Naive thymus-derived CD8-positive, alpha-beta T cell (primary cell): ENCODE measurements at regions not wholly inside any gene's neighbourhood (a gene's known extent, or its start where the extent isn't known, plus 50 kb on each side); places are given as distances from the start of the nearest gene placed in this dataset.

Experiments
- ATAC-seq, 2 donors: fragments of 150-1000 bp; cut with Tn5 transposase in 1 of 2; sonication (Bioruptor Pico), chemical (Tn5 transposase) in 1 of 2; 1 replicate in 1 of 2; 2 replicates in 1 of 2; pipeline ENCODE4 v1.10.0; 2021; ENCODE audit warnings: mild to moderate bottlenecking in 2 of 2, moderate library complexity in 2 of 2
- POLR2A ChIA-PET: fragments of 350-600 bp; sonication (Branson Sonifier 250); formaldehyde crosslinking; loops from one replicate; lab custom pipeline; 2021; ENCODE audit warnings: antibody characterized with exemption; lab: Charles Lee
- DNase-seq, 10 donors: peaks; one replicate each; pipeline versions ENCODE4 v3.0.0 to v3.0.0-alpha.2; 2020 to 2022
- H3K27ac Mint-ChIP-seq, 10 donors: one replicate each; pipeline ENCODE4 v1.8.0; 2020 to 2022; ENCODE audit warnings: mild to moderate bottlenecking in 10 of 10, mixed read lengths in 10 of 10, moderate library complexity in 4 of 10, inconsistent platforms in 1 of 10
- H3K27me3 Mint-ChIP-seq, 5 donors: one replicate each; pipeline ENCODE4 v1.8.0; 2021 to 2022; ENCODE audit warnings: mixed read lengths in 5 of 5
- H3K36me3 Mint-ChIP-seq, 3 donors: one replicate each; pipeline ENCODE4 v1.8.0; 2020 to 2022; ENCODE audit warnings: mixed read lengths in 3 of 3, mild to moderate bottlenecking in 2 of 3, inconsistent platforms in 1 of 3
- H3K4me1 Mint-ChIP-seq, 4 donors: one replicate each; pipeline ENCODE4 v1.8.0; 2021 to 2022; ENCODE audit warnings: mixed read lengths in 4 of 4
- H3K4me3 Mint-ChIP-seq, 10 donors: one replicate each; pipeline ENCODE4 v1.8.0; 2020 to 2022; ENCODE audit warnings: mild to moderate bottlenecking in 10 of 10, mixed read lengths in 10 of 10, moderate library complexity in 6 of 10, inconsistent platforms in 1 of 10
- H3K9me3 Mint-ChIP-seq, 9 donors: one replicate each; pipeline ENCODE4 v1.8.0; 2020 to 2022; ENCODE audit warnings: mixed read lengths in 9 of 9, mild to moderate bottlenecking in 3 of 9, inconsistent platforms in 1 of 9, moderate library complexity in 1 of 9

DNA sequence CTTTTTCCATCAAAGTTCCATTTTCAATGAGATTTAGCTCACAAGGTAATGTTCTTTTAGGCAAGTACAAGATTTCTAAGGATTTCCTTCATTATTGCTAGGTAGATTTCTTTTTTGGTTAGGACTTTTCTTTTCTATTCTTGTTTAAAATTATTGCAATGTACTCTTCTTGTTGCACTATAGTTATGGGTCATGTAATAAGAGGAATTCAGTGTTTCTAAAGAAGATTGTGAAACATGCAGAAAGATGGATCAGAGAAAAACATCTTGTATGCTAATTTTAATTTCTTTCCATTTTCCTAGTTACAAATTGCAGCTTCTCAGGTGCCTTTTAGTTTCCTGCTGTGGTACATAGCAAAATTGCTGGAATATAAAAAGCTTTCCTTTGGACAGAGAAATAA is 56.1 kb downstream of the BTG1 start:
- Mint-ChIP-seq H3K4me1 (peaks cover 21 to 51% (median 50%) of the 10 kb centered on the region in 4 donors), H3K27ac (peak overlapping the region in 5 of 10 donors; percentile 3 to 63 (median 22))
- ATAC-seq, result no peak

DNA sequence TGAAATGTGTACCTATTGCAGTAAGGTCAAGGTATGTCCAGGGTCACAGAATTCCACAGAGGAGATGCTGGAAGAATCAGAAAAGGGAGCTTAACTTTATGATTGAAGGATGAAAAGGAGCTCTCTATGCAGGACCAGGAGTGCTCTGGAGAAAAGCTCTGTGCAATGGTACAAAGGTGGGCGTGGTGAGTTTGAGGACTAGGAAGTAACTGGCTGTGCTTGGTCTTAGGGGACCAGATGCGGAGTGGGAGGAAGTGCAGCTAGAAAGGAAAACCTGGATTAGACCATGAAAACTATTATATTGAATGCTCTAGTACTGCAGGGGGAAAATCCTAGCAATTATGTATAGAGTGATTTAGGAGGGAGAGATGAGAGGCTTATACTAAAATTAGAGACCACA is 56.8 kb downstream of the BTG1 start:
- POLR2A ChIA-PET, result interaction anchor here (0.7 to 1.2 kb wide), 3 partner anchors 15 to 58 kb away, joined by 3 to 4 read pairs (median 4); no protein-coding TSS in a partner anchor
- Mint-ChIP-seq H3K27me3 (no peaks in the 10 kb centered on the region), H3K36me3 (peaks cover 0 to 5% (median 0%) of the 10 kb centered on the region in 3 donors), H3K4me1 (peaks cover 21 to 49% (median 47%) of the 10 kb centered on the region in 4 donors), H3K9me3 (peaks cover 0 to 3% (median 0%) of the 10 kb centered on the region in 9 donors), H3K4me3 (peak overlapping the region in 9 of 10 donors; percentile 8 to 68 (median 48)), H3K27ac (peak overlapping the region in 8 of 10 donors; percentile 18 to 76 (median 40))
- no peak for DNase-seq
- peak; percentile 21 to 33 for ATAC-seq

More for the DNA sequence above, 56.1 kb downstream of the BTG1 start:
- H3K36me3 Mint-ChIP-seq, result peaks cover 0 to 5% (median 0%) of the 10 kb centered on the region in 3 donors
- DNase-seq, result no peak
- H3K4me3 Mint-ChIP-seq, result peak overlapping the region in 5 of 10 donors; percentile 6 to 37 (median 16)
- H3K27me3 Mint-ChIP-seq, result no peaks in the 10 kb centered on the region
- POLR2A ChIA-PET, result interaction anchor here (1.2 kb wide), 1 partner anchor 15 kb away, joined by 4 read pairs; no protein-coding TSS in a partner anchor
- peaks cover 0 to 3% (median 0%) of the 10 kb centered on the region in 9 donors for H3K9me3 Mint-ChIP-seq

DNA sequence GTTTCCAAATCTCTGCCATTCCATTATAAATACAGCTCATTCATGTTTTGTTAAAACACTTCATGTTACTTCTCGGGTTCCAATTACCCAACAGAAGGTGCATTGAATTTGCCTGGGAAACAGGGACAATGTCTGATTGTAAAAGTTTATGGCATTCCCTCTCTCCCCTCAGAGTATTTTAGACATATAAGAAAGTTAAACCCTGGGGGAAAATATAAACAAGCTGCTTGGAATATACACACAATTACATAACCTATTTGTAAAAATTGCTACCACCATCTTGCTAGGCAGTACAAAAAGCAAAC is 60.0 kb downstream of the BTG1 start:
- peaks cover 28 to 55% (median 46%) of the 10 kb centered on the region in 4 donors for H3K4me1 Mint-ChIP-seq
- ATAC-seq (no peak), DNase-seq (no peak)
- POLR2A ChIA-PET, result interaction anchor here (0.6 to 2.1 kb wide), 5 partner anchors 8 to 55 kb away, joined by 3 to 5 read pairs (median 3); no protein-coding TSS in a partner anchor
- H3K27ac Mint-ChIP-seq, result peak overlapping the region in 1 of 10 donors; percentile 52
- no peak overlapping the region for H3K4me3 Mint-ChIP-seq
- H3K27me3 Mint-ChIP-seq, result no peaks in the 10 kb centered on the region
- H3K9me3 Mint-ChIP-seq, result no peaks in the 10 kb centered on the region
- peaks cover 0 to 3% (median 0%) of the 10 kb centered on the region in 3 donors for H3K36me3 Mint-ChIP-seq

DNA sequence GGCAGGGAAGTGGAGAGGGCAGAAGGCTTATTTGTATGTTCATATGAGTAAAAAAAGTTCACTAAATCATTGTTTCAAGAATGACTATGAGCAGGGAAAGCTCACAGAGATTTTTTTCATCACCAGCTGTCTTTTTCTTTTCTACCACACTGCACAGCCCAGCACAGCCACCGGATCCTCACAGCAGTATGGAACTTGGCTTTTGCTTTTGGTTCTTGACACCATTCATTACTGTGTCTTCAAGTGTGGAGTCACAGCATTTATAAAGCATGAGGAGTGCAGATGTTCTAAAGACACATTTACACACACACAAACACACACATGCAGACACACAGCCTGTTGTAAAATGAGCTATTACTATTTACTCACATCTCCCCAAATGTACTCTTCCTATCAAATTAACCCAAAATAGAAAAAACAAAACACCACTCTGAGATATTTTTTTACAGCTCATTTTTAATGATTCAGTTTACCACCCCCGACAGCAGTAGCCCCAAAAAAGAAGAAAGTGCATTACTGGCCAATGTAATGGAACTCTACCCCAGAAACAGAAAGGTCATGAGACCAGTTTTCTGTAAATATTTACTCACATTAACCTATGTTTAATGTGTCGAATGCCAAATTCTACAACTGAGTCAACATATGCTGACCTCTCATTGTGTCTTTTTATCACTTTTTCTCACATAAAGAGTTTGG is 60.5 kb downstream of the BTG1 start:
- ATAC-seq, result peak; percentile 28 to 47
- Mint-ChIP-seq H3K27me3 (no peaks in the 10 kb centered on the region), H3K4me1 (peaks cover 32 to 55% (median 48%) of the 10 kb centered on the region in 4 donors), H3K4me3 (peak overlapping the region in 2 of 10 donors; percentile 49 to 57), H3K9me3 (no peaks in the 10 kb centered on the region), H3K36me3 (peaks cover 0 to 2% (median 0%) of the 10 kb centered on the region in 3 donors), H3K27ac (peak overlapping the region in 2 of 10 donors; percentile 2 to 52)
- DNase-seq, result no peak
- POLR2A ChIA-PET, result interaction anchor here (0.6 to 2.1 kb wide), 6 partner anchors 9 to 55 kb away, joined by 3 to 5 read pairs (median 3); no protein-coding TSS in a partner anchor

DNA sequence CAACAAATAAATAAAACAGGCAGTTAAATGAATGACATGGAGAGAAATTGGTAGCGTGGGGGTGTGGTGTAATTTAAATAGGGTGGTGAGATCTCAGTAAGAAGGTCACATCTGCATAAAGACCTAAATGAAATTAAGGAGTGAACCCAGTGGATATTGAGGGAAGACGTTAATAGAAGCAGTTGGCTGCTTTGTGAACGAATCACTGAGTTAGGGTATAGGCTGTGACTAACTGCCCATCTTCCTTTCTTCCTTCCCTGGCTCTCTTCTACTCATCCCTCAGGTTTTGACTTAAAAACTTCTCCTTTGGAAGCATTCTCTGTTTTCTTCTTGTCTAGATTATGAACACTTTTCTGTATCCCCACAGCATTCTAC is 64.7 kb downstream of the BTG1 start:
- H3K27ac Mint-ChIP-seq, result peak overlapping the region; percentile 74 to 93 (median 88)
- H3K9me3 Mint-ChIP-seq, result peaks cover 0 to 3% (median 0%) of the 10 kb centered on the region in 9 donors
- H3K4me3 Mint-ChIP-seq, result peak overlapping the region; percentile 51 to 79 (median 72)
- DNase-seq, result no peak
- no peak for ATAC-seq
- peaks cover 30 to 76% (median 70%) of the 10 kb centered on the region in 4 donors for H3K4me1 Mint-ChIP-seq
- no peaks in the 10 kb centered on the region for H3K27me3 Mint-ChIP-seq
- POLR2A ChIA-PET, result no interaction called here
- peaks cover 0 to 5% (median 0%) of the 10 kb centered on the region in 3 donors for H3K36me3 Mint-ChIP-seq

DNA sequence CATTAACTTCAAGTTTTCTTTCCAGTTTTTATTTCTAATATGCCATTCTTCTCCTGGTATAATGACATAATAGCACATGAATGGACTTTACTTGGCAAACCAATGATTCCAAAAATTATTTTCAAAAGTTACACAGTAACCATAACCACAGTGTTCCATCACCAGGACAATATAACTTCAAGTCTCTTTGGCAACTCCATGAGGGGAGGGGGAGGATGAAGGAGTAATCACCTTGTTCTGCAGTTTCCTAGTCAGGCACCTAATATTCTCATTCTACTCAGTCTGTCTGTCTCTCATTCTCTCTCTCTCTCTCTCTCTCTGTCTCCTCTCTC is 66.6 kb downstream of the BTG1 start:
- DNase-seq (no peak), ATAC-seq (peak in 1 of 2 donors; percentile 16)
- Mint-ChIP-seq H3K36me3 (peaks cover 0 to 4% (median 0%) of the 10 kb centered on the region in 3 donors), H3K4me1 (peaks cover 28 to 79% (median 71%) of the 10 kb centered on the region in 4 donors), H3K4me3 (peak overlapping the region in 8 of 10 donors; percentile 0 to 73 (median 56)), H3K27ac (peak overlapping the region; percentile 56 to 95 (median 82)), H3K9me3 (peaks cover 0 to 3% (median 0%) of the 10 kb centered on the region in 9 donors), H3K27me3 (no peaks in the 10 kb centered on the region)
- POLR2A ChIA-PET, result no interaction called here

DNA sequence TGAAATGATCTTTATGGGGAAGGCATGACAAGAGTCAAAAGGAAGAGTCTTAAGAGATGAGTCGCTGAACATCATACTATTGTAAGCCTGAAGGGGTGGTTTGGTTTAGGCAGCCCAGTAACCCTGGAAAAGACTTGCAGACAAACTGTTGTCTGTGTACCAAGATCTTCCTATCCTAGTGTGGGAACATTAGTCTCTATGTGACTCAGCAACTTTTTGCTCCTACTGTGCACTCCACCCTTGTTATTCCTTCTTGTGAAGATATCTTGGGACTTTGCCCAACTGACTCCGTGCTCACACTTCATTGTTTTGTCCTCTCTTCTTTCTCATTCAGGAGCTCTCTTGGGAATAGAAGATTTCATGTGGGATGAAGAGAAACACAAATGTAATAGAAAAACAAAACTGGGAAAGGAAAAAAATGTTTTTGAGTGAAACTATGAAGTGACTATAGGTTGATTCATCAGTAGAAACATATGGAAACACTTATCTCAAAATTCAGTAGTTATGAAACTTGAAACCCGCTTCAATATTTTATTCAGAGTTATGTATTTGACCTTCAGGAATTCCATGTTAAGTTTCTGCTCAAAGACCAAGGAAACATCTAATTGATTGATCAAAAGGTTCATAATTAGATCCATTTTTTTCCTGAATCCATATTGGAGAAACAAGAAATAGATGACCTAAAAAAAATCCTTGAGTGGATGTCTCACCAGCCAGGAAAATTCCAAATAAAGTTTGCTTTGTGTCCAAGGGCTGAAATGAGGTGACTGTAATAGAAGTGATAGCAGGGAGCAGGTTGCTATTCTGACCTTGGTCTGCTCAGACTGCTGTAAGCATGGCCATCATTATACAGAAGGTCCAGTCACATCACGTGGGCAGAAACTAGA is 67.2 kb downstream of the BTG1 start:
- ATAC-seq (no peak), DNase-seq (no peak)
- Mint-ChIP-seq H3K4me1 (peaks cover 28 to 73% (median 72%) of the 10 kb centered on the region in 4 donors), H3K27me3 (no peaks in the 10 kb centered on the region), H3K36me3 (peaks cover 0 to 4% (median 0%) of the 10 kb centered on the region in 3 donors), H3K4me3 (peak overlapping the region in 3 of 10 donors; percentile 6 to 49 (median 44)), H3K27ac (peak overlapping the region; percentile 61 to 95 (median 82)), H3K9me3 (peaks cover 0 to 3% (median 0%) of the 10 kb centered on the region in 9 donors)
- POLR2A ChIA-PET, result interaction anchor here (0.6 to 1.3 kb wide), 4 partner anchors 9 to 44 kb away, joined by 3 to 4 read pairs (median 4); no protein-coding TSS in a partner anchor

DNA sequence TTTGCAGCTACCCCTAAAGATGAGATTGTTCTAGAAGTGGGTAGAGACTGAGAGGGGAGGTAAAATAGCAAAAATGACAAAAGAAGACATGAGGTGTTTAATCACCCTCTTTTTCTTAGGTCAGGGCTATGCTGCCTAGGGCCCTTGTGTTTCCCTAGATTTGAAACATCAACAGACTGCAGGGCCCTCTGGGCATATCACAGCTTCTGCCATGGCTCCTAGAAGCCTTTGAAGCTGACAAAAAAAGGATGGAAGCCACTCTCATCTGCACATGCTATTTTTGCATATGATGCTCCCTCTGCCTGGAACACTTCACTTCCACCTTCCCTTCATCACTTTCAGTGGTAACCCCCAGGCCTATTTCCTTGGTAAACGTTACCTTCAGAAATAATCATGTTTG is 68.1 kb downstream of the BTG1 start:
- Mint-ChIP-seq H3K27me3 (no peaks in the 10 kb centered on the region), H3K4me3 (peak overlapping the region in 1 of 10 donors; percentile 57), H3K9me3 (peaks cover 0 to 3% (median 0%) of the 10 kb centered on the region in 9 donors), H3K4me1 (peaks cover 28 to 76% (median 74%) of the 10 kb centered on the region in 4 donors), H3K27ac (peak overlapping the region in 7 of 10 donors; percentile 4 to 90 (median 53)), H3K36me3 (peaks cover 0 to 7% (median 0%) of the 10 kb centered on the region in 3 donors)
- ATAC-seq (no peak), DNase-seq (no peak)
- POLR2A ChIA-PET, result interaction anchor here (0.7 to 1.4 kb wide), 4 partner anchors 9 to 52 kb away, joined by 3 to 4 read pairs (median 4); no protein-coding TSS in a partner anchor

DNA sequence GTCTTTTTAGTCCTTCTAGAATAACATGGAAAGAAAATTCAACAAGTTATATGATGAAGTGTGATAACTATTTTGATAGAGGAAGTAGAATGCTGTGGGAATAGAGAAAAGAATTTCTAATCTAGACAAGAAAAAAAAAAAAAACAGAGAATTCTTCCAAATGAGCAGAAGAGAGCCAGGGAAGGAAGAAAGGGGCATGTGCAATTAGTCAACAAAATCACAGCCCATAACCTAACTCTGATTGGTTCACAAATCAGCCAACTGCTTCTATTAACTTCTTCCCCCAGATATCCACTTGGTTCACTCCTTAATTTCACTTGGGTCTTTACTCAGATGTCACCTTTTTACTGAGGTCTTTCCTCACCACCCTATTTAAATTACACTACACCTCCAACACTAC is 69.5 kb downstream of the BTG1 start:
- POLR2A ChIA-PET, result interaction anchor here (0.8 kb wide), 1 partner anchor 22 kb away, joined by 3 read pairs; no protein-coding TSS in a partner anchor
- DNase-seq, result no peak
- peaks cover 0 to 4% (median 0%) of the 10 kb centered on the region in 9 donors for H3K9me3 Mint-ChIP-seq
- H3K4me3 Mint-ChIP-seq, result peak overlapping the region in 3 of 10 donors; percentile 3 to 26 (median 4)
- H3K36me3 Mint-ChIP-seq, result peaks cover 0 to 7% (median 0%) of the 10 kb centered on the region in 3 donors
- no peaks in the 10 kb centered on the region for H3K27me3 Mint-ChIP-seq
- ATAC-seq, result no peak
- peaks cover 23 to 70% (median 64%) of the 10 kb centered on the region in 4 donors for H3K4me1 Mint-ChIP-seq
- peak overlapping the region in 5 of 10 donors; percentile 20 to 73 (median 42) for H3K27ac Mint-ChIP-seq

DNA sequence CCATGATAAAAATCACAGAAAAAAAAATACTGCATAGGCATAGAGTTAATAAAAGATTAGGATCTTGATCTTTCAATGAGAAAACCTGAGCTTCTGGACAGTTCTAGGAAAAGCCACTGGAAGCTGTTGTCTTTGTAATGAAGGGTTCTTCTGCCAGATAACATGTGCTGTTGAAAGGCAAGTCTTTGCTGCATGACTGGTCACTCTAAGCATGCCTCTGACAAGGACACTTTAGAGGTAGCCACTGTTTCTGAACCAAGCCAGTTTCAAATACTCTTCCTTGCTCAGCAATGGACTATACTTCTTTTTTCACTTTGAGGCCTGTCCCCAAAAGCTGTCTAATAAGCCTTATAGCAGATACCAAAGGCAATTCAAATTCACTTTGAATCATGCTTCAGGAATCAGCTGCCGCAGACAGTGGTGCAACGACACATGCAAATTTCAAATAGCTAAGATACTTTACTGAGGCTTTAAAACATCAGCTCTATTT is 70.2 kb downstream of the BTG1 start:
- Mint-ChIP-seq H3K36me3 (peaks cover 0 to 8% (median 0%) of the 10 kb centered on the region in 3 donors), H3K4me1 (peaks cover 18 to 64% (median 58%) of the 10 kb centered on the region in 4 donors), H3K27ac (peak overlapping the region in 3 of 10 donors; percentile 33 to 42 (median 42)), H3K27me3 (no peaks in the 10 kb centered on the region), H3K4me3 (peak overlapping the region in 1 of 10 donors; percentile 26), H3K9me3 (peaks cover 0 to 4% (median 0%) of the 10 kb centered on the region in 9 donors)
- ATAC-seq, result no peak
- DNase-seq, result no peak
- POLR2A ChIA-PET, result interaction anchor here (0.8 to 2.1 kb wide), 3 partner anchors 10 to 35 kb away, joined by 3 to 6 read pairs (median 5); no protein-coding TSS in a partner anchor

DNA sequence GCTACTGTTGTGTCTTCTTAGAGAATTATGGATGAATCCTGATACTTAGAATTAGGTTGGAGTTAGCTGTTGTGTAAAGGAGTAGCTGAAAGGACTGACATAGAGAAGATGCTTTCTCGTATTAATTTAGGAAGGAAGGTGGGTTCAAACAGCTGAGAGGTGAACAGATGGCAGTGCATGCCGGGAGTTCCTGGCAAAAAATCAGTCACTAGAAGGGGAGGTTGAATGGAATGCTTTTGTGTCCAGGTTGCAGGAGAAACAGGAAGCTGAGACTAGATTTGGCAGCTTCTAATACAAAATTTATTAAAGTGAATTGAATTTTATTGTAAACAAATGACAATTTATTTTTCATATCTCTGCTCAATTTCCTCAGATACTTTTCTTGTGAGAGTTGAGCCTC is 70.8 kb downstream of the BTG1 start:
- Mint-ChIP-seq H3K4me3 (peak overlapping the region in 1 of 10 donors; percentile 75), H3K4me1 (peaks cover 18 to 63% (median 56%) of the 10 kb centered on the region in 4 donors), H3K9me3 (peaks cover 0 to 5% (median 0%) of the 10 kb centered on the region in 9 donors), H3K27me3 (no peaks in the 10 kb centered on the region), H3K27ac (peak overlapping the region in 6 of 10 donors; percentile 21 to 69 (median 38)), H3K36me3 (peaks cover 0 to 13% (median 3%) of the 10 kb centered on the region in 3 donors)
- DNase-seq (no peak), ATAC-seq (no peak)
- POLR2A ChIA-PET, result interaction anchor here (0.7 to 2.1 kb wide), 5 partner anchors 10 to 63 kb away, joined by 3 to 6 read pairs (median 4); no protein-coding TSS in a partner anchor
